ENCODE measurements at regions not wholly inside any gene's neighbourhood (a gene's known extent, or its start where the extent isn't known, plus 50 kb on each side); places are given as distances from the start of the nearest gene placed in this dataset.

DNA sequence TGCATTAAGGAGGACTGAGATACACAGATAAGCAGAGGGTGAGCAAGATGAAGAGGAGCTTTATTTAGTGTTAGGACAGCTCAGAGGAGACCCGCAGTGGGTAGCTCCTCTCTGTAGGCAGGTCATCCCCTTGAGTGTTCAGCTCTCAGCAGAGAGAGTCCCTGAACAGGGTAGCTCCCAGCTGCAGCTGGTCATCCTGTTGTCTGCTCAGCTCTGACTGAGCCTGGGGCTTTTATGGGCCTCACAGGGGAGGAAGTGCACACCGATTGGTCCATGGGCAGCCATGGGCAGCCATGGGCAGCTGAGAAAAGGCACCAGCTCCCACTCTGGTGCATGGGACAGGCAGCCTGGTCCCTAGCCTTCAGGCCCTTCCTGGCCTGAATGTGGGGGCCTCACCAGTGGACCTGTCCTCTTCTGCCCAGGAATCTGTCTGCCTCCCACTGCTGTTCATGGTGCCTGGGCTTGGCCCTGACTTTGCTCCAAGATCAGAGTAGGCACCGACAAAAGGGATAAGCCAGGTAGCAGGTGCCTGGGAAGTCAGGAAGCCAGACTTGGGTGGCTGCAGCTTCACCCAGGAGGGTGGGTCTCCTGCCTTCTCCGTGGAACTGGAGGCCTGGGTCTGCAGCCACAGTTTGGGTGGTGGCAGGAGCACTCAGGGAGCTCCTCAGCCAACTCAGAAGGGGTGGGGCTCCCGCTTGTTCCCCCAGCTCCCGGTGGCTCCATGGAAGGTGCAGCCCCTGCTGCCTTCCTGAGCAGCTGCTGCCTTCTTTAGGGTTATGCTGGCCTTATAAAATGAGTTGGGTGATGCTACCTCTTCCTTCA is 54.7 kb downstream of the MYEOV start:
- Mint-ChIP-seq H3K27me3 (peaks cover 23% of the 10 kb centered on the region), H3K27ac (no peak overlapping the region), H3K4me3 (no peak overlapping the region), H3K4me1 (peaks cover 2% of the 10 kb centered on the region), H3K36me3 (ENCODE audit: low read depth) (no peaks in the 10 kb centered on the region)
- ATAC-seq = no peak
- DNase-seq = no peak
- no peaks in the 10 kb centered on the region for H3K9me3 ChIP-seq (ENCODE audit: control insufficient read depth, low read length, poor library complexity, severe bottlenecking)

DNA sequence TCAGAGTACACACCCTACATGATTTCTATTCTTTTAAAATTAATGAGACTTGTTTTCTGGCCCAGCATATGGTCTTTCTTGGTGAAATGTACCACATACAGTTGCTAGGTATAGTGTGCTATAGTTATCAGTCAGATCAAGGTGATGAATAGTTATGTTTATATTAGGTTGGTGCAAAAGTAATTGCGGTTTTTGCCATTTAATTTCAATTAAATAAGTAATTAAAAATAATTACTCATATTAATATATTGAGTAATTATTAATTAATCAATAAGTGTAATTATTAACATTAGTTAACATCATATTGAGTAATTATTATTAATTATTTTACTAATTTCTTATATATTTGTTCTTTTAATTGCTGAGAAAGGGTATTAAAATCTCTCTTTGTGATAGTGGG is 56.1 kb downstream of the MYEOV start:
- Mint-ChIP-seq H3K27me3 (peaks cover 34% of the 10 kb centered on the region), H3K27ac (no peak overlapping the region), H3K4me3 (no peak overlapping the region), H3K36me3 (ENCODE audit: low read depth) (no peaks in the 10 kb centered on the region), H3K4me1 (peaks cover 2% of the 10 kb centered on the region)
- ATAC-seq = no peak
- no peaks in the 10 kb centered on the region for H3K9me3 ChIP-seq (ENCODE audit: control insufficient read depth, low read length, poor library complexity, severe bottlenecking)
- no peak for DNase-seq

DNA sequence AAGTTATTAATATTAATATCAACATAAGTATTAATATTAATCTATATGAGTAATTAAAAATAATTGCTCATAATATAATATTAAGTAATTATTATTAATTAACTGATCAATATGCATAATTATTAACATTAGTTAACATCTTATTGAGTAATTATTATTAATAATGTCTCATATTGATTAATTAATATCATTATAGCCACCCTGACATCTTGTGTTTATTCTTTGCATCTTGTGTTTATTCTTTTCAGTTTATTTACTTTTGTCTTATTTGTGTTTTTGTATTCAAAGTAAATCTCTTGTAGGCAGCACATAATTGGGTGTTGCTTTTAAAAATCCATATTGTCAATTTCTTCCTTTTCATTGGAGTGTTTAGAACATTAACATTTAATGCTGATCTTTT is 56.6 kb downstream of the MYEOV start:
- ATAC-seq = no peak
- Mint-ChIP-seq H3K4me3 (no peak overlapping the region), H3K4me1 (peaks cover 2% of the 10 kb centered on the region), H3K27ac (no peak overlapping the region), H3K36me3 (ENCODE audit: low read depth) (no peaks in the 10 kb centered on the region), H3K27me3 (peaks cover 35% of the 10 kb centered on the region)
- H3K9me3 ChIP-seq (ENCODE audit: control insufficient read depth, low read length, poor library complexity, severe bottlenecking) = no peaks in the 10 kb centered on the region
- DNase-seq = no peak

DNA sequence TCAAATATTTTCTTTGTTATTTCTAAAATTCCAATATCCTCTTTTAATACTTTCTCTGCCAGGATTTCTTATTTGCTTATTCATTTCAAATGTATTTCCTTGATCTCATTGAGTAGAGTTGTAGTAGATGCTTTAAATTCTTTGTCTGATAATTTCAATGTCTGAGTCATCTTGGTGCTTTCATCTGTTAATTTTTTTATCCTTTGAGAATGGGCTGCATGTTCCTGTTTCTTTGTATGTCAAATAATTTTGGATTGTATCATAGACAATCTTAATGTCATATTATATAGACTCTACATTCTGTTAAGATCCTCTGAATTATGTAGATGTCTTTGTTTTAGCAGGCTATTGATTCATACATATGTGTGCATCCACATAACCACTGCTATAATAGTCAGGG is 57.5 kb downstream of the MYEOV start:
- no peaks in the 10 kb centered on the region for H3K9me3 ChIP-seq (ENCODE audit: control insufficient read depth, low read length, poor library complexity, severe bottlenecking)
- Mint-ChIP-seq H3K36me3 (ENCODE audit: low read depth) (no peaks in the 10 kb centered on the region), H3K27ac (no peak overlapping the region), H3K4me3 (no peak overlapping the region), H3K27me3 (peaks cover 35% of the 10 kb centered on the region), H3K4me1 (peaks cover 2% of the 10 kb centered on the region)
- ATAC-seq = no peak
- DNase-seq = no peak

DNA sequence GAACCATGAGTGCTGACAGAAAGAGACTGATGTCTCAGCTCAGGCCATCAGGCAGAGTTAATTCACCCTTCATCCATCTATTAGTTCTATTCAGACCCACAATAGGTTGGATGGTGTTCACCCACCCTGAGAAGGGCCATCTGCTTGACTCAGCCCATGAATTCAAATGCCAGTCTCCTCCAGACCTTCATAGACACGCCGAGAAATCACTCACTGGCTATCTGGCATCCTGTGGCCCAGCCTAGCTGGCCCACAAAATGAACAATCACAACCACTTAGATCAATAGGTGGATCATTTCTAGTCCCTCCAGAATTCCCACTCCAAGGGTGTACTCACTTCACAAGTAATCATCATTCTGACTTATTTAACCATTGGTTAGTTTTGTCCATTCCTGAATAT is 58.2 kb downstream of the MYEOV start:
- Mint-ChIP-seq H3K27me3 (peaks cover 35% of the 10 kb centered on the region), H3K27ac (no peak overlapping the region), H3K4me1 (peaks cover 2% of the 10 kb centered on the region), H3K4me3 (no peak overlapping the region), H3K36me3 (ENCODE audit: low read depth) (no peaks in the 10 kb centered on the region)
- no peak for DNase-seq
- no peaks in the 10 kb centered on the region for H3K9me3 ChIP-seq (ENCODE audit: control insufficient read depth, low read length, poor library complexity, severe bottlenecking)
- ATAC-seq = no peak

DNA sequence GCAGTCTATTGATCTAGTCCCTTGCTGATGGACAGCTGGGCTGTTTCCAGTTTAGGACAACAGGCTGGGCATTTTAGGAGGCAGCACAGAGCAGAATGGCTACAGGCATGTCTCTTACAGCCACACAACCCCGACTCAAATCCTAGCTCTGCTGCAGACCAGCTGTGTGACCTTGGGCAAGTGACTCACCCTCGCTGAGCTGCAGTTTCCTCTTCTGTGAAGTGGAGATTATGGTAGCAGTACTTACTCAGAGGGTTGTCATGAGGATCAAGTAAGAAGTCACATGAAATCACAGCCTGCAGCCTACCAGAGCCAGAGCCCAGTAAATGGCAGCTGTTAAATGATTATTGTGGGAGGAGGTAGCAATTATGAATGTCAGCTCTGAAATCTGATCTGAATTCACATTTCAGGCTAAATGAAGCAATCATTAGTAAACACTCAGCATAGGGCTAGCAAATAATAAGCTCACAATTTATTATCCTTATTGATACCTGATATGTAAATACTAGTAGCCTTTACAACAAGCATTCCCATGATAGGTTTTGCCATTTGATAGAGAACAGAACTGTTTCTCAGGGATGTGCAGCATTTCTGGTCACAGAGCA is 58.9 kb downstream of the MYEOV start:
- Mint-ChIP-seq H3K4me1 (peaks cover 2% of the 10 kb centered on the region), H3K36me3 (ENCODE audit: low read depth) (no peaks in the 10 kb centered on the region), H3K27ac (no peak overlapping the region), H3K27me3 (peaks cover 35% of the 10 kb centered on the region), H3K4me3 (no peak overlapping the region)
- DNase-seq (no peak), ATAC-seq (no peak)
- H3K9me3 ChIP-seq (ENCODE audit: control insufficient read depth, low read length, poor library complexity, severe bottlenecking) = no peaks in the 10 kb centered on the region

DNA sequence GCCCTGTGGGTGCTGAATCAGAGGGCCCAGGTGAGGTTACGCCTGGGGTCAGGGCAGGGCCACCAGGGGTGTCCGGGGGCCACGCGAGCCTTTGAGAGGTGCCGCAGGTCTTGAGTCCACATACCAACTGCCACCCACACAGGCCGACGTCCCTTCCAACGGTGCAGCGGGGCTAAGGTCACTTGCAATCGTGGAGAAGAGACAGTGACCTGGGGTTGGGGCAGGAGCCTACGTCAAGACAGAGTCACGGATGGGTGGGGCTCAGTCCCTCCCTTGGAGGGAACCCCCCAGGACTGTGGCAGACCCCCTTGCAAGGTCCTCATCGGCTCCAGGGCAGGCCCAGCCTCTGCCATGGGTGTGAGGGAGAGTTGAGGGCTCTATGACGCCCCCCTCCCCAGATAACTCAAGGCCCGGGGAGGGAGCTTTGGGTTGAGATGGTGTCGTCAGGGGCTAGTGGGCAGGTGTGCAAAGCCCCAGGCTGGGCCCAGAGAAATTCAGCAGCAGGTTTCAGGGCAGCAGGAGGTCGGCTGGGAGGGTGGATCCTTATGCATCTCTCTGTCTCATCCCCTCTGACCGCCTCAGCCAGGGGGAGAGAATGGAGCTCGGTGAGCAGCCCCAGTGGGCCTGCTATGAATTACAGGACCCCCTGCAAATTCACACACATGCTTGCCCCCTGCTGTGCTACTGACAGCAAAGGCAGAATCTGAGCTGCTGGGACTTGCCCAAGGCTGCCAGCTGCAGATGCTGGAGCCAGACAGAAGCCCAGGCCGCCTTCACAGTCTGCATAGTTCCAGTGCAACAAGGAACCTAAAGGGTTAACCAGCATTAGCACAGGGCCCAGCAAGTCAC is 60.0 kb downstream of the MYEOV start:
- Mint-ChIP-seq H3K36me3 (ENCODE audit: low read depth) (no peaks in the 10 kb centered on the region), H3K27me3 (peaks cover 35% of the 10 kb centered on the region), H3K4me3 (no peak overlapping the region), H3K4me1 (peaks cover 2% of the 10 kb centered on the region), H3K27ac (no peak overlapping the region)
- no peaks in the 10 kb centered on the region for H3K9me3 ChIP-seq (ENCODE audit: control insufficient read depth, low read length, poor library complexity, severe bottlenecking)
- DNase-seq = no peak
- no peak for ATAC-seq

DNA sequence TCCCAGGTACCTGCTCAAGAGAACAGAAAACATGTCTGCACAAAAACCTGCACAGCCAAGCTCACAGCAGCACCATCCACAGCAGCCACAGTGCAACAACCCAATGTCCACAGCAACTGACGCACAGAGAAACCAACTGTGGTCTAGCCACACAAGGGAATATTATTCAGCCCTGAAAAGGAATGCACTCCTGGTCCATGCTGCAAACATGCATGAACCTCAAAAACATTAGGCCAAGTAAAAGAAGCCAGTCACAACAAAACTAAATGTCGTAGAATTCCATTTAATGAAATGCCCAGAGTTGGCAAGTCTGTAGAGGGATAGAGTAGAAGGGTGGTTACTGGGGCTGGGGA is 60.6 kb downstream of the MYEOV start:
- H3K36me3 Mint-ChIP-seq (ENCODE audit: low read depth) = no peaks in the 10 kb centered on the region
- H3K9me3 ChIP-seq (ENCODE audit: control insufficient read depth, low read length, poor library complexity, severe bottlenecking) = no peaks in the 10 kb centered on the region
- peaks cover 35% of the 10 kb centered on the region for H3K27me3 Mint-ChIP-seq
- DNase-seq = no peak
- no peak overlapping the region for H3K4me3 Mint-ChIP-seq
- no peak for ATAC-seq
- H3K27ac Mint-ChIP-seq = no peak overlapping the region
- H3K4me1 Mint-ChIP-seq = peaks cover 2% of the 10 kb centered on the region

DNA sequence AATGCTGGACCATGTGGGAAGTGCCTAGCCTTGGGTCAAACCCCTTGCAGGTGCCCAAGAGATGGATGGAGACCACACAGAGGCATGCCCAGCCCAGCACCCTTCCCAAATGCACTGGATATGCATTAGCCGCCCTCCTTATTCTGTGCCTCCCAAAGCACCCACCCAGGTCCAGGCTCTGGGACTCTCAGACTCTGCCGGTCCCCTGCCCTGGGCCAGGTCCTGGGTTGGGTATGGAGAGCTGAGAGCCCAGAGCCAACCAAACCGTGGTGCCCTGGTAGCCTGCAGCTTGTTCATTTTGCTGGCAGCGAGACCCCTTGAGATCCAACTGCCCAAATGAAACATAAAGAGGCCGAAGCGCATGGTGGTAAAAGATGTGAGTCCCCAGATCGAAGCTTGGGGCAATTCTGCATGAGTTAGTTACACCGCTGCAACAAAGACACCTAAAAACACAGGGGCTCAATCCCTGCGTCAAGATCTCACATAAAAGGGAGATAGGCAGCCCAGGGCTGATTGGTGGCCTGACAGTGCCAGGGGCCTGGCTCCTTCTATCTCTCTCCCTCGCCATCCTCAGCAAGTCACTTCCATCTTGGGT is 61.5 kb downstream of the MYEOV start:
- ATAC-seq = no peak
- Mint-ChIP-seq H3K4me3 (no peak overlapping the region), H3K36me3 (ENCODE audit: low read depth) (no peaks in the 10 kb centered on the region), H3K27ac (no peak overlapping the region), H3K27me3 (peaks cover 35% of the 10 kb centered on the region), H3K4me1 (peaks cover 2% of the 10 kb centered on the region)
- no peak for DNase-seq
- no peaks in the 10 kb centered on the region for H3K9me3 ChIP-seq (ENCODE audit: control insufficient read depth, low read length, poor library complexity, severe bottlenecking)

DNA sequence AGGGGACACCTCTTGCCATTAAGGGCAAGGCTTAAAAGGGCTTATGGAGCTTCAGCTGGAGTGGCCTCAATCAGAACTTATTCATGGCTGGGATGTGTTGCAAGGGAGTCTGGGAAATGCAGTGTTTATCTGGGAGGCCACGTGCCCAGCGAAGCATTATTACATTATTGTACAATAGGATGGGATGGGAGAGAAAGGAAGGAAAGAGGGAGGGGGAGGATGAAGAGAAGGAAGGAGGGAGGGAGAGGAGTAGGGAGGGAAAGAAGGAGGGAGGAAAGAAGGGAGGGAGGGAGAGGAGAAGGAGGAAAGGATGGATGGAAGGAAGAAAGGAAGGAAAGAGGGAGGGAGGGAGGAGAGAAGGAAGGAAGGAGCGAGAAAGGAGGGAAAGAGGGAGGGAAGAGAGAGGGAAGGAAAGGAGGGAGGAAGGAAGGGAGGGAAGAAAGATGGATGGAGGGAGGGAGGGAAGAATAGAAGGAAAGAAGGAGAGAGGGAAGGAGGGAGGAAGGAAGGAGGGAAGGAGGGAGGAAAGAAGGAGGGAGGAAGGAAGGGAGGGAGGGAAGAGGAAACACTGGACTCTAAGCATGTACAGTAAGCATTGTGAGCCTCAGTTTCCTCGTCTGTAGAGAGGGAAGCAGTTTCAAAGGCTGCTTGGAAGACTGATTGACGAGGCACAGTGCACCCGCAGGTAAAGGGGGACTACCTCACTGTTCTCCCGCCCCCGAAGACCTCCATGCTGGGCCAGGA is 62.2 kb downstream of the MYEOV start:
- no peak overlapping the region for H3K27ac Mint-ChIP-seq
- H3K9me3 ChIP-seq (ENCODE audit: control insufficient read depth, low read length, poor library complexity, severe bottlenecking) = no peaks in the 10 kb centered on the region
- H3K27me3 Mint-ChIP-seq = peaks cover 30% of the 10 kb centered on the region
- no peak overlapping the region for H3K4me3 Mint-ChIP-seq
- DNase-seq (no peak), ATAC-seq (no peak)
- peaks cover under 1% of the 10 kb centered on the region for H3K4me1 Mint-ChIP-seq
- H3K36me3 Mint-ChIP-seq (ENCODE audit: low read depth) = no peaks in the 10 kb centered on the region

DNA sequence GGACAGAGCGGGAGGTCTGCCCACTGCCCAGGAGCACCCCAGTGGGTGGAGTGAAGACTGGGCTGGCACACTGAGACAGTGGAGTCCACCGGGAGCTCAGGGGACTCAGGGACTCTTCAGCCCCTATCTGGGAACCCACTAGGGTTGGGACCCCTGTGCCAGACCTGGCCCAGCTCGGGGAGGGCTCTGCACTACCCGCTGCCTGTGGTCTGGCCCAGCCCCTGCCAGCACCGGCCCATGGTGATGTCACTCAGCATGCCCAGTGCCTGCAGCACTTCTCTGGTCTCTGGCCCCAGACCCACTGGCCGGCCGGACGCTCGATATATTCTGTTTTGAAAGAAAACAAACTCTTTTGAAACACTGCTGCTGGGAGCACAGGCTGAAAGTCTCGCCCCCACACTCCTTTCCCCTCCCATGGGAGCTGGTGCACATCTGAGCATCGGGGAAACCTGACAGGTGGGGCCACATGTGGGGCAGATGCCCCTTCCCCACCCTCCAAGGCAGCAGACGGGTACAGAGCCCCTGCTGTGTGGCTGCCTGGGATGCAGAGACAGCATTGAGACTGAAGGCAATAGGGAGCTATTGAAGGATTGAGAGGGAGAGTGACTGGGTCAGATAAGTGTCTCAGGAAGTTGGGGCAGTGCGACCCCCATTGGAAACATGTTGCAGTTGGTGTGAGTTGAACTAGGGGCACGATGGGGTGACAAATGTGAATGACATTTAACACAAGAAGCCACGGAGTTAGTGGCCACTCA is 62.9 kb downstream of the MYEOV start:
- no peaks in the 10 kb centered on the region for H3K9me3 ChIP-seq (ENCODE audit: control insufficient read depth, low read length, poor library complexity, severe bottlenecking)
- DNase-seq = no peak
- peaks cover 28% of the 10 kb centered on the region for H3K27me3 Mint-ChIP-seq
- no peaks in the 10 kb centered on the region for H3K4me1 Mint-ChIP-seq
- no peak overlapping the region for H3K27ac Mint-ChIP-seq
- H3K36me3 Mint-ChIP-seq (ENCODE audit: low read depth) = no peaks in the 10 kb centered on the region
- no peak overlapping the region for H3K4me3 Mint-ChIP-seq
- no peak for ATAC-seq

All from T-helper 17 cell (primary cell).